CD4-positive, alpha-beta T cell (primary cell): ENCODE measurements at regions not wholly inside any gene's neighbourhood (a gene's known extent, or its start where the extent isn't known, plus 50 kb on each side); places are given as distances from the start of the nearest gene placed in this dataset.

ENCODE experiments used
- ATAC-seq: fragments of 200-7000 bp; cut with Tn5 transposase; one replicate; pipeline ENCODE4 v1.10.0; 2022; ENCODE audit warnings: mild to moderate bottlenecking; ENCODE audit not compliant: poor library complexity
- CTCF ChIA-PET: fragments of 350-600 bp; sonication (Branson Sonifier 250); formaldehyde crosslinking; loops from one replicate; lab custom pipeline; 2021; ENCODE audit warnings: antibody characterized with exemption, inconsistent platforms; lab: Charles Lee
- POLR2A ChIA-PET: fragments of 350-600 bp; sonication (Branson Sonifier 250); formaldehyde crosslinking; loops from one replicate; lab custom pipeline; 2021; ENCODE audit warnings: antibody characterized with exemption, inconsistent platforms; lab: Charles Lee
- DNase-seq, 14 experiments: peaks; one replicate each; pipeline ENCODE4 v3.0.0-alpha.2; 2013 to 2020; ENCODE audit warnings: mixed read lengths in 2 of 14
- H3K27ac ChIP-seq, 2 donors: one replicate each; pipeline versions ENCODE4 v1.5.1 to v1.7.0; 2013; ENCODE audit warnings: low read length in 2 of 2, low read depth in 1 of 2, mild to moderate bottlenecking in 1 of 2
- H3K27me3 ChIP-seq, 2 experiments: 1 replicate in 1 of 2; 2 replicates in 1 of 2; pipeline versions ENCODE4 v1.6.1 to v1.7.0; 2013; ENCODE audit warnings: low read length in 2 of 2, control low read depth in 1 of 2, mild to moderate bottlenecking in 1 of 2, moderate library complexity in 1 of 2; ENCODE audit not compliant: insufficient read depth in 2 of 2, control insufficient read depth in 1 of 2
- H3K36me3 ChIP-seq: one replicate; pipeline ENCODE4 v1.6.1; 2013; ENCODE audit warnings: low read length, control low read depth; ENCODE audit not compliant: insufficient read depth
- H3K4me1 ChIP-seq: one replicate; pipeline ENCODE4 v1.6.1; 2013; ENCODE audit warnings: low read length, control low read depth; ENCODE audit not compliant: insufficient read depth
- H3K4me3 ChIP-seq: one replicate; pipeline ENCODE4 v1.5.1; 2013; ENCODE audit warnings: mild to moderate bottlenecking, low read length, moderate library complexity
- H3K9me3 ChIP-seq, 2 experiments: 1 replicate in 1 of 2; 2 replicates in 1 of 2; pipeline versions ENCODE4 v1.6.1 to v1.7.0; 2013; ENCODE audit warnings: low read length in 2 of 2, mild to moderate bottlenecking in 2 of 2, control low read depth in 1 of 2, moderate library complexity in 1 of 2; ENCODE audit not compliant: control insufficient read depth in 1 of 2, insufficient read depth in 1 of 2
- H3K27ac Mint-ChIP-seq: one replicate; pipeline ENCODE4 v1.8.0; 2020; ENCODE audit warnings: mixed read lengths
- H3K27me3 Mint-ChIP-seq: one replicate; pipeline ENCODE4 v1.8.0; 2021; ENCODE audit warnings: mixed read lengths
- H3K36me3 Mint-ChIP-seq: one replicate; pipeline ENCODE4 v1.8.0; 2021; ENCODE audit warnings: low read depth, mixed read lengths
- H3K4me1 Mint-ChIP-seq: one replicate; pipeline ENCODE4 v1.8.0; 2021; ENCODE audit warnings: low read depth, mixed read lengths
- H3K4me3 Mint-ChIP-seq: one replicate; pipeline ENCODE4 v1.8.0; 2020; ENCODE audit warnings: mild to moderate bottlenecking, mixed read lengths
- H3K9me3 Mint-ChIP-seq: one replicate; pipeline ENCODE4 v1.8.0; 2020; ENCODE audit warnings: mixed read lengths
- CTCF ChIP-seq: fragments of 200-600 bp; IDR thresholded peaks from one replicate; pipeline ENCODE4 v1.8.0; 2022; ENCODE audit warnings: antibody characterized with exemption, mild to moderate bottlenecking
- intact Hi-C, 2 experiments: fragments of 100-400 bp; cut with DNase I in 1 of 2; cut with micrococcal nuclease in 1 of 2; formaldehyde crosslinking; loops; one replicate each; pipeline versions ENCODE4 v1.15.1 to v1.9.0; 2023 to 2025; cut with DNase I, micrococcal nuclease

GRCh38 chr6:113172531-113172966 is 684.6 kb upstream of the MARCKS start:
- Histone ChIP-seq H3K9me3 (no peaks in the 10 kb centered on the region), H3K4me1 (no peaks in the 10 kb centered on the region), H3K27ac (no peak overlapping the region), H3K36me3 (no peaks in the 10 kb centered on the region), H3K4me3 (no peak overlapping the region), H3K27me3 (no peaks in the 10 kb centered on the region)
- H3K9me3 Mint-ChIP-seq = no peaks in the 10 kb centered on the region
- no peak overlapping the region for H3K4me3 Mint-ChIP-seq
- POLR2A ChIA-PET = no interaction called here
- no peaks in the 10 kb centered on the region for H3K4me1 Mint-ChIP-seq
- TF ChIP-seq CTCF = no peak
- H3K27ac Mint-ChIP-seq = no peak overlapping the region
- ATAC-seq (no peak), DNase-seq (no peak)
- no peaks in the 10 kb centered on the region for H3K27me3 Mint-ChIP-seq
- no peaks in the 10 kb centered on the region for H3K36me3 Mint-ChIP-seq
- intact Hi-C loops = no loop called here
- CTCF ChIA-PET = no interaction called here

GRCh38 chr6:113178349-113178748 is 678.8 kb upstream of the MARCKS start:
- Mint-ChIP-seq H3K27me3 (no peaks in the 10 kb centered on the region), H3K9me3 (no peaks in the 10 kb centered on the region), H3K36me3 (no peaks in the 10 kb centered on the region), H3K4me3 (no peak overlapping the region), H3K4me1 (no peaks in the 10 kb centered on the region), H3K27ac (no peak overlapping the region)
- Histone ChIP-seq H3K4me3 (no peak overlapping the region), H3K4me1 (no peaks in the 10 kb centered on the region), H3K27ac (no peak overlapping the region), H3K36me3 (no peaks in the 10 kb centered on the region), H3K9me3 (no peaks in the 10 kb centered on the region), H3K27me3 (no peaks in the 10 kb centered on the region)
- intact Hi-C loops = no loop called here
- POLR2A ChIA-PET = no interaction called here
- CTCF ChIA-PET = no interaction called here
- no peak for DNase-seq
- TF ChIP-seq CTCF = no peak
- no peak for ATAC-seq

- Mint-ChIP-seq H3K36me3 (no peaks in the 10 kb centered on the region), H3K27ac (no peak overlapping the region), H3K4me1 (no peaks in the 10 kb centered on the region), H3K4me3 (no peak overlapping the region), H3K9me3 (peaks cover 3% of the 10 kb centered on the region), H3K27me3 (no peaks in the 10 kb centered on the region)
- no peak for ATAC-seq
- no peak for DNase-seq
- ChIA-PET CTCF (interaction anchor here (0.8 kb wide), 1 partner anchor 10 kb away, joined by 4 read pairs; no protein-coding TSS in a partner anchor), POLR2A (no interaction called here)
- TF ChIP-seq CTCF = no peak
- no peaks in the 10 kb centered on the region for H3K36me3 ChIP-seq
- no peak overlapping the region for H3K4me3 ChIP-seq
- intact Hi-C loops = no loop called here
- no peaks in the 10 kb centered on the region for H3K9me3 ChIP-seq
- no peak overlapping the region for H3K27ac ChIP-seq
- H3K4me1 ChIP-seq = no peaks in the 10 kb centered on the region
- H3K27me3 ChIP-seq = no peaks in the 10 kb centered on the region
These were observed 676.0 kb upstream of the MARCKS start for GRCh38 chr6:113181164-113181563.
